HG02763 (cell line): ENCODE measurements at regions not wholly inside any gene's neighbourhood (a gene's known extent, or its start where the extent isn't known, plus 50 kb on each side); places are given as distances from the start of the nearest gene placed in this dataset.
"Not testable (repeated sequence)": the region's sequence is repeated elsewhere in the genome, so short reads cannot be mapped to it uniquely, and the experiment has no call there.

Experiments used
- ATAC-seq: cut with Tn5 transposase; IDR thresholded peaks from one replicate; pipeline ENCODE4 v1.9.1; 2021; ENCODE audit warnings: mild to moderate bottlenecking, moderate library complexity; ENCODE audit not compliant: unreplicated experiment

DNA sequence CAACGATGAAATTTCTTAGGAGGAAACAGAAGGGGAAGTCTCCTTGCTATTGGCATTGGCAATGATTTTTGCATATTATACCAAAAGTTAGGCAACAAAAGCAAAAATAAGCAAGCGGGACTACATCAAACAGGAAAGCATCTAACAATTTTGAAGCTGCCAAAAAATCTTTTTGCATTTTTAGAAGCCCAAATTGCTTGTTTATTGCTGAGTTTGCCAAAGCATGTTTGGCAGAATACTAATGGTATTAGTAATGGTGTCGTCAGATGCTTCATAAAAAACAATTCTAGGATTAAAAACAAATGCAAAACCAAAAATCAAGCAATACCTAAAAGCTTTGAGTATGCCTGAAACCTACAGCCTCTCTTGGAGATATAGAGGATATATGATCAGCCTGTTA lies 80.0 kb downstream of the GALR1 start:
- ATAC-seq: no peak

DNA sequence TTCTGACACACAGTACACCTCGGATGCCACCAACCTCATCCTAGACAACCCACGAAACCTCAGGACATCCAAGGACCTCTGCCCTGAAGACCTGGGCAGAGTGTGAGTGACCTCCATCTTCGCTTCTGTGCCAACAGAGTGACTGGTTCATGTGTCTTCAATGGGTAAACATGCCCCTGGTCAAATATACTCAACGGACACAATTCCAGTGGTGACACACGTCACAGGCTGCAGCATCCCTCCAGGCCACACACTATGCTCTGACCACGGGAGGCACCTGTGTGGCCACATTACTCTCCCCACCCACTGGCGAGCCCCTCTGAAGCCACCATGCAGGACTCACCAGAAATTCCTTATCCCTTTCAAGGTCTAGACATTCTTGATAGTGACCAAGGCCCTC lies 85.2 kb downstream of the GALR1 start:
- ATAC-seq: no peak

DNA sequence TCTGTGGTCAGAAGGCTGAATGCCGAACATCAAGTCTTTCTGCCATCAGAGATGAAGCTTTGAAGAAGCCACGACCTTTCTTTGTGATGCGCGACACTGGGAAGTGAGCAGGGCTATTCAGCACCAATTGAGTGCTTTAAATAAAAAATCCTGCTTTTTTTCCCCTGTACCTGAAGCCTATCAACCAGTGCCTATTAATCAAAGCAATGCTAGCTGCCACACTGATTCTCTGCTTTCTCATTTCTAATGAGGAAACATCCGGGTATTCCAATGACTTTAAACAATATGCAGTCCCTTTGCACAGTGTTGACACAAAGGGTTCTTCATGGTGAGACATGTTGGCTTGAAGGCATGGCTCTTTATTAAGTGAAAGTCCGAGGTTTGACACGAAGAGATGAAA lies 88.0 kb downstream of the GALR1 start:
- no peak for ATAC-seq

DNA sequence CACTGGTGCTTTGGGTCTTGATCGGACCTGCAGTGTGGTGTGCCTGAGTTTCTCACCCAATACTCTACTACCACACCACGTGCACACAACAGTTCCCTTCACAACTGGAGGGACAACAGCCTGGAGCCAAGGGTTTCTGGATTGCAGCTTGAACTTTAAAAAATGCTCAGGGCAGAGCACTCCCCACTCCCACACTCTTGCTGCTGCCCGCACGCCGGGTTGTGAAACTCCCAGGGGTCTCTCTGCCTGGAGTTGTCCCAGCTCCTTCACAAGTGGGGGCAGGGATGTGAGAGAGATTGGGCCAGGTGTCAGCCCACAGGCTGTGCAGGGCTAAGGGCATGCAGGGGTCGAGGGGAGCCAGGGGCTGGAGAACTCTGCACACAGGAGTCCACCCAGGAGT lies 89.4 kb downstream of the GALR1 start:
- ATAC-seq: no peak

DNA sequence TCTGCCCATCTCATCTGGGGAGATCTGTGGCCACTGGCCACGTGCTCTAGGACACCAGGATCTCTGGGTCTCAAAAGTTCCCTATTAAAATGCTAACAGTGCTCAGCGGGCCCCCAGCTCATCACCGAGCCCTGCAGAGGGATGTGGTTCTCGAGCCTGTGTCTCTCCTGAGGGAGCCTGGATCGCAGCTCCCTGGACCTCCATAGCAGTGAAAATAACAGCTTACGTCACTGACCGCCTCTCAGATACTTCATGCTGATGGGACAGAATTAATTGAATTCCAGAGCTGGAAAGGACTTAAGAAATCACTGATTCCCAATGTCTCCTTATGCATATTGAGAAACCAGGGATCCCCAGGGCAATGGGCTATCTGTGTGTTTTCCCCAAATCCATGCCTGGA lies 90.0 kb downstream of the GALR1 start:
- no peak for ATAC-seq

DNA sequence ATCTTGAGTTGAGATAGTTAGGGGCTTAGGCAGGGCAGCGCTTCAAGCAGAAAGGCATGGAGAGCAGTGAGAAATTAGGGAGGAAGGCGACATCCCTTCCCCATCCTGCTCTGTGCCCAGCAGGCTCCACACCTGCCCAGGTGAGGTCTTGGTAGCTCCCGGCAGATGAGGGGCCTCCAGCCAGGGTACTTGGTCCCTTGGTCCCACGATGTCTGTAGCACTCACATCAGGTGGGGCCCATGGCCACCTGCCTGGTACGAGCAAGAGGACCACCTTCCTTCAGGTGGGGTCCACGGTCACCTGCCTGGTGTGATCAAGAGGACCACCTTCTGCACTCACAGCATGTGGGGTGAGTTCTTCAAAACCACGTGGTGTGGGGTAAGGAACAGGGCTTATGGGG lies 91.2 kb downstream of the GALR1 start:
- no peak for ATAC-seq

DNA sequence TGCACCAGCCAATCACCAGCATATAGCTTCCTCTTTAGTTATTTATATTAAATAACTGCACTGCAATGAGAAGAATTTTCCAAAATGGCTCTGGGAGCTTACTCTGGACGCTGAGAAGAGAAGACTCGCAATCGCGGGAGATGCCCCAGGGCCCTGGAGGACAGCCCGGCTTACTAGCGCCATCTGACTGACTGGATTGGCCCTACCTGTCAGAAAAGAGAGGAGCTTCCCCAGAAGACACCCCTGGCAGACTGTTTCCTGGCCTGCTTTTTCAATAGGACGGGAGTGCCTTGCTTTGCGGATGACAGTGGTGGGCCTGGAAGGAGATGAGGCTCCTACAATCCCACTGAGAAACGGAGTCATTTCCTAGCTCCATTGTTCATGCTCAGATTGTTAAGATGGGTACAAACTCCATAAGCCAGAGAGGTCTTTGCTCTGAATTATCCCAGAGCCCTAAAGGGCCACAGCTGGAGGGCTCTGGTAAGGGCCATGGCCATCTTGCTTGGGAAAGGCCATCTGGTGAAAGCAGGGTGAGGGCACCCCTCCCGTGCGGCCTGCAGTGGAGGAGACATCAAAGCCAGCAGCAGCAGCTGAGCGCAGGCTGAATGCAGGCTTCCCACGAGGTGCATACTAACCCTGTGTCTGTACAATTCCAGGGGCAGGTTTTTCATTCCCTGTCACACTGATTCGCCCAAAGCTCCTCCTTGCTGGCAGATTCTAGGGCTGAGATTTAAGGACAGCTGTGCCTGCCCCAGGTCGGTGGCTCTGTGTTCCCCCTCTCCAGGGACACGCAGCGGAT lies 92.1 kb downstream of the GALR1 start:
- no peak for ATAC-seq

DNA sequence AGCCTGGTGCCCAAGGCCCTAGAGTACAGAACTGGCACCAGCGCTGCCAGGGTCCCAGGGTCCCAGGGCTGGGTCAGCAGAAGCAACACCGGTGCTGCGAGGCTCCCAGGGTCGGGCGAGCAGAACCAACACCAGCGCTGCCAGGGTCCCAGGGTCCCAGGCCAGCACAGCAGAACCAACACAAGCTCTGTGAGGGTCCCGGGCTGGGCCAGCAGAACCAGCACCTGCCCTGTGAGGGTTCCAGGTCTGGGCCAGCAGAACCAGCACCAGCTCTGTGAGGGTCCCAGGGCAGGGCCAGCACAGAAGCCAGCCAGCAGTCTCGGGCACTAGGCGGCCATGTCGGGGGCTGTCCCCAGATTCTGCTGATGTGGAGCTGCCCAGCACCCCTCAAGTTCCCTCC lies 93.1 kb downstream of the GALR1 start:
- ATAC-seq: no peak

DNA sequence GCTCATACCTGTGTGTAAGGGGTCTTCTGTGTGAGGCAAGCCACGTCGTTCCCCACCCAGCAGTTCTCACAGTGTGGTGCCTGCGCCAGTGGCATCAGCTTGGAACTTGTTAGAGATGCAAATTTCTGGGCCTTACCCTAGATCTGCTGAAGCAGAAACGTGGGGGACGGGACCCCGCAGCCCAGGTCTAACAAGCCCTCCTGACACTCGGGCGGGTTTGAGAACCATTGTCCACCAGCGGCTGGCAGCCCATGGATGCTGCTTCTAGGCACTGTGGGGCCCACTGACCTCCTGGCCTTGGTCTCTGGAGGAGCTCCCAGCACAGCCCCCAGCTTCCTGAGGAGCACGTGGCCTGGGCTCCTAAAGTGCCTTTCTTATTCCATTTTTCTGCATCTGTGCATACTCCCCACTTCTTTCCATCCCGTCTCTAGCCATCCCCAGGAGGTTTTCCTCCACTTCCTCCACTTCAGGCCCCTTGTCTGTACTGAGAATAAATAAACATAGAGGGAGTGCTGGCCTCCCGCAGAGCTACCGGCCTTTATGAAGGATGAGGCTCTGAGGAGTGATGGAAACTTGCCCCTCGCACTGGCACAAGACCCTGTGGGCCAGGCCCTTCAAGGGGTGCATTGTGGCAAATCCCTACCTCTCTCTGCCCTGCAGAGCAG lies 94.3 kb downstream of the GALR1 start:
- ATAC-seq: no peak

DNA sequence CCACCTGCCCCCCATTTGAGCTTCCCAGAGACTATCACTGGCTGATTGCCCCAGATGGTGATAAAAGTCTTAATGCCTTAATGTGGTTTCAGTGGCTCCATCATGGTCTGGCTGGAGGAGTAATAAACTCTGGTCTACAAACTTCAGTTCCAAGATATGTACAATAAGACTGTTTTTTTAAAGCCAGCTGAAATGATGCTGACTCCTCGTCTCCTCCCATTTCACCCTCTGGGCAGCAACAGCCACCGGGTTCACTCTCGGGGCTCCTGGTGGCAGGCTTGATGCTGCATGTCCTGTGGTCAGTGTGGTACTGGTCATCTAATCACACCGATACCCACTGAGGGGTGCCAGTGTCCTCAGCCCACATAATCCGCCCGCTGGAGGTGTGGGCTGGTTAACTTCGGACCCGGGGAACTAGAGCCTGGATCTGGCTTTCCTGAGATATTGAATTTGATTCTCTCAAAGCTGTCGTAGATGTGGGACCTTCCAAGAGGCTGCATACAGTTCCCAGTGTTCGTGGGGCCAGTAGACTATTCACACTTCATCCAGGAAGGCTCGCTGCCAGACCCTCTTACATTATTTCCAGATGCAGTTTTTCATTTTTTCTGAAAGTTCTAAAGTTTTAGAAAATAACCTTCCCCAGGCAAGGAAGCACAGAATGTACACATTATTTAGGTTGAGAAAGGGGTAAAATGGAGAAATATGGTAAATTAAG lies 95.3 kb downstream of the GALR1 start:
- ATAC-seq: no peak

DNA sequence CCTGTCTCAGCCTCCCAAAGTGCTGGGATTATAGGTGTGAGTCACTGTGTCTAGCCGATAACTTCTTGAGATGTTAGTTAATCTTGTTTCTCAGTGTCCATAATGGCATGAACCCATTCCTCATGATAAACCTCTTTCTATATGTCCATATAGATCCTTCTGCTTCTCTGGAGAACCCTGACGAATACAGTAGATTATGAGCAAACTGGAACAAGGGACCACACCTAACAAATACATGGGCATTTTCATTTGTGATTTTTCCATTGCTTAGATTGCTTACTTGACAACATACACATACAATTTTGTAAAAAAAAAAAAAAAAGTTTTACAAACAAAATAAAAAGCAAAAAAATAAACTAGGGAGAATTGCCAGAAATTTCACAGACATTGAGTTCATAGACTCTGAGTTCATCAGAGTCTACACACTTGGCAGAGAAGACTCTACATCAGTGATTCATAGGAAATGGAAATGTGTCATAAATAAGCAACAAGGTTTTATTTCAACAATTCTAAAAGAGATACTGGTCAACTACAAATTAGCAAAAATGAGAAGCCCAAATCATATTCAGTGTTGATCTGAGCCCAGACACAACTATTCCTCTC lies 96.7 kb downstream of the GALR1 start:
- no peak for ATAC-seq

DNA sequence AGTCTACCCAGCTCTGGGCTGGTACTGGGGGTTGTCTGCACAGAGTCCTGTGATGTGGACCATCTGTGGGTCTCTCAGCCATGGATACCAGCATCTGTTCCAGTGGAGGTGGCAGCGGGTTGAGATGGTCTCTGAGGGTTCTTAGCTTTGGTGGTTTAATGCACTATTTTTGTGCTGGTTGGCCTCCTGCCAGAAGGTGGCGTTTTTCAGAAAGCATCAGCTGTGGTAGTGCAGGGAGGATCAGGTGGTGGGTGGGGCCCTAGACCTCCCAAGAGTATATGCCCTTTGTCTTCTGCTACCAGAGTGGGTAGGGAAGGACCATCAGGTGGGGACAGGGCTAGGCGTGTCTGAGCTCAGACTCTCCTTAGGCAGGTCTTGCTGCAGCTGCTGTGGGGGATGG lies 103.7 kb downstream of the GALR1 start:
- ATAC-seq: not testable (repeated sequence)

DNA sequence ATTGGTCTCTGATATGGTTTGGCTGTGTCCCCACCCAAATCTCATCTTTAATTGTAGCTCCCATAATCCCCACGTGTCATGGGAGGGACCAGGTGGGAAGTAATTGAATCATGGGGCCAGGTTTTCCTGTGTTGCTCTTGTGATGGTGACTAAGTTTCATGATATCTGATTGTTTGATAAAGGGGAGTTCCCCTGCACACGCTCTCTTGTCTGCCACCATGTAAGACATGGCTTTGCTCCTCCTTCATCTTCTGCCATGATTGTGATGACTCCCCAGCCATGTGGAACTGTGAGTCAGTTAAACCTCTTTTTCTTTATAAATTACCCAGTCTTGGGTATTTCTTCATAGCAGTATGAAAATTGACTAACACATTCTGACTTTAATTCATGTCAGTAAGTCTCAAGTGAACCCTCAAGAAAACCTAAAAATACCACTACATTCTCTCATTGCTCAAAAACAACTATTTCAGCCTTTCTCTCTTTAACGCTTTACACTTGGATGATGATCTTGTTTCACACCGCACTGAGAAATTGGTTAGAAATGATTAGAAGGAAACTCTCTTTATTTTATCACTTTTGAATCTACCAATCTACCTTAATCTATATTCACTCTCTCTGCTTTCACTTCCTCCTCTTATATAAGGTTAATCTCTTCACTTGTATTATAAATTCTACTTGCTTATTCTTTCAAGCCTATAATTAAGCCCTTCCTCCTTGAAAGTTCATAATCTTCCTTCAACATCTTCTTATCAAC lies 110.1 kb downstream of the GALR1 start:
- no peak for ATAC-seq

DNA sequence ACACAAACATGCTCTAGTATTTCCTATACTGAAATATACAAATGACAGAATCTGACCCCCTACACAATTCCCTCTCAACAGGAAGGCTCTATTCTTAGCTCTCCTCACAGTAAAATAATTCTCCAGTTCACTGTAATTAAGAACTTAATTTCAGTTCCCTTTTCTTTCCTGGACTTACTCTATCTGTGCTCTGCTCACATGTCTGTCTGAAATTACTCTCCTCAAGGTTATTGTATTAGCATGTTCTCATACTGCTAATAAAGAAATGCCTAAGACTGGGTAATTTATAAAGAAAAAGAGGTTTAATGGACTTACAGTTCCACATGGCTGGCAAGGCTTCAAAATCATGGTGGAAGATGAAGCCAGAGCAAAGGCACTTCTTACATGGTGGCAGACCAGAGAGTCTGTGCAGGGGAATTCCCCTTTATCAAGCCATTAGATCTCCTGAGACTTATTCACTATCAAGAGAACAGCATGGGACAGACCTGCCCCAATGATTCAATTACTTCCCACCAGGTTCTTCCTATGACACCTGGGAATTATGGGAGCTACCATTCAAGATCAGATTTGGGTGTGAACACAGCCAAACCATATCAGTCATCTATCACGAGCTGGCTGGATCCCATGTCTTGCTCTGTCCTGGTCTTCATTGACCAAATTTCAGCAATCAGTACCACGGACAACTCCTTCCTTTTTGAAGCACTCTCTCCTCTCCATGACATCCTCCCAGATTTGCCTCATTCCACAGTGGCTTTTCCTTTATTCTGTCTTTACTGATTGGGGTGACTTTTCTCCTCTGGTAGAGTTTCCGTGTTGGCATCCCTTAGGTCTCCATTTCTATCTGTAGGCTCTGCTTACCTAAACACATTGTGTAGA lies 110.9 kb downstream of the GALR1 start:
- ATAC-seq: no peak

DNA sequence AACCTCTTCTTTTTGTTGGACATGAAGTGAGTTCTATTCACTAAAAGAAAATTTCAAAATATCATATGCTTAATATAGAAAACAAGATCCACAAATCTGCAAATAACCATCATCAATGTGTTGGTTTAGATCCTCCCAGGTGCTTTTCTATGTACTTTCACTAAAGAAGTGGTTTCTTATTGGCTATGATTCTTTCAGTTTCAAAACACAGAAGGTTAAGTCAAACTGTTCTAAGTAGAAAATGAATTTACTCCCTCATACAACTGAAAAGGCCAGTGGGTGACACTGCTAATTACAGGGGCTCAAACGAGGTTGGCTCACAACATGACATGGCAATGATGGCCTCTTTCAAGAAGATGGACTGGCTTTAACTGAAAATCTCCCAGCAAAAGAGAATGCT lies 111.7 kb downstream of the GALR1 start:
- ATAC-seq: no peak

DNA sequence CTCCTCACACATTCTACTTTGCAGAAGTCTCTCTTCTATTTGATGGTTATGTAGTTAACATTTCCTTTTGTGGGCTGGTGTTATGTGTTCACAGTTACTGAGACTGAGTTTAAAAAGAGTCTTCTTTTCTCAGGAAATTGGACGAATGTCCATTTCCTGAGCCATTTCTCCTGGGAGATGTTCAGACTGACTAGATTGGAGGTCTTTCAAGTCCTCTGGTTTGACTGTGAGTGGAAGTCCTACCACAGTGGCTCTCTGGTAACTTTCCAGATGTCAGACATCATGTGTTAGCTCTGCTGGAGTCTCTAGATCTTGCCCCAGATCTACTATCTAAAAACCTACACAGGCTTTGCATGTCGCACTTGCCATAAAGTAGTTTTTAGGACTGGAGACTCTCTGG lies 116.0 kb downstream of the GALR1 start:
- ATAC-seq: no peak

DNA sequence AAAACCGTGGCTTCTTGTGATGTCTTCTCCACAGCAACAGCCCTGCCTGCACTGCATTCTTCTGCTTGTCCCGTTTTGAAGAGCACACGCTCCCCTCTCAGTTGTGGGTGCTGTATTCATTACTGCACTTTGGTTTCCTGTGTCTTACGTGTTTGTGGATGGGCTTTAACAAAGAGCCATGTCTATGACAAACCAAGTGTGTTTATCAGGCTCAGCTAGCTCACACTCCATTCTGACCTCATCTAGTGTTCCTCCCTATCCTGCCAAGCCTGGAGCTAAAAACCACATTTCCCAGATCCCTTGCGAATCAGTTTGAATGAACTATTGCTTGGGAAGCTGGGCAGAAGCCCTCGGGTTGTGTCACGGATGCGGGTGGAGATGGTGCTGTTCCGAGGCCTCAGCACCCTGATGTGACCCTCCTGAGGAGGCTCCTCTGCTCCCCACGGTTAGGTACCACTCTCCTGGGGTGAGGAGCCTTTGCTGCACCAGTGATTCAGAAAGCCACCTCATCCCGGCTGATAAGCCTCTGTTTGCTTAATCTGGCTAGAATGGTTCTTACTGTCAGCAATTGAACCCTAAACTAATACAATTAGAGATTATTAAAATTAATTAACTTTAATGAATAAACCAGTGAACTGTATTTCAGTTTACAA lies 116.5 kb downstream of the GALR1 start:
- no peak for ATAC-seq

DNA sequence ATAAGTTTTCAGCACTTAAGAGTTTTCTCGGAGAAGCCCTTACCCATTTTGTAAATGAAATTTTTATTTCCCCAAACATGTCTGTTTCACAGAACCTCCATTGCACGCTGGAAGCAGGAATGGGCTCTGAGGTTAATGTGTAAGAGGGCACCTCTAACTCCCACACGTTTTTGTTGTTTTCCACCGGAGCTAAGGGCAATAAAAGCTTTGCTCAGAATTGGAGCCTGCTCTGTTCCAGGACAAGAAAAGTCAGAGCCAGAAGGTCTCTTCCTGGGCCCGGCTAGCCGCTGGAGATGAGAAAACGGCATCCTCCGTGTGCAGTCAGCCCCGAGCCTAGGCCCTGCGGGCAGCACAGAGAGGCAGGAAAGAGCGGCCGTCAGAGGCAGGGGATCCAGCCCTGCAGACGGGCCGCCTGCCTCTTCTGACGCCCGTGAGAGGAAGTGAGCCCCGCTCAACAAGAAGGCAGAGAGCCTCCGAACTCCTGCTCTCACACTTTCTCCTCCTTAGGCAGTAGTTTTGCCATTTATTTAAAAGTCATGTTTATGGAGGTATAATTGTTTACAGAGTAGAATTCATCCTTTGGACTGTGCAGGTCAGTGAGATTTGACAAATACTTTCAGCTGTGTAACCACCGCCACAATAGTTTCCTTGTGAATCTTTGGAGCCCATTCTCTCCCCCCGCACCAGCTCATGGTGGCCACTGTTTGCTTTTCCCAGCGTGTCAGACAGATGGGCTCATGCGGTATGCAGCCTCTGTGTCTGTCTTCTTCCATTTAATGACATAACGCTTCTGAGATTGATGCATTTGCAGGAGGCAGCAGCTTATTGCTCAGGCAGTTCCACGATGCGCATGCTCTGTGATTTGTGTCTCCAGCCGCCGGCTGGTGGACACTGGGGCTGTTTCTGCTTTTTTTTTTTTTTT lies 117.3 kb downstream of the GALR1 start:
- ATAC-seq: no peak
